Astrocyte (in vitro differentiated cells and primary cell): ENCODE measurements at regions not wholly inside any gene's neighbourhood (a gene's known extent, or its start where the extent isn't known, plus 50 kb on each side); places are given as distances from the start of the nearest gene placed in this dataset. TPM values are rescaled to one million over a fixed set of nuclear protein-coding genes. Genes with fewer than 3 reads are reported as not detected.

Experiments used
- DNase-seq: peaks from one replicate; pipeline ENCODE4 v3.0.0-alpha.2; 2010; ENCODE audit warnings: low read depth
- FAIRE-seq: peaks from 2 replicates; lab custom pipeline; 2011; peaks lifted over from hg19 to GRCh38; lab: Jason Lieb, UNC
- H2AFZ ChIP-seq: 2 replicates; pipeline ENCODE4 v1.6.0; 2012; ENCODE audit warnings: low read depth, low read length, inconsistent platforms
- H3K27ac ChIP-seq: 2 replicates; pipeline ENCODE4 v1.5.1; 2011; ENCODE audit warnings: low read depth, low read length, inconsistent platforms
- H3K27me3 ChIP-seq: 2 replicates; pipeline ENCODE4 v1.6.0; 2011; ENCODE audit warnings: low read length, inconsistent platforms; ENCODE audit not compliant: insufficient read depth
- H3K36me3 ChIP-seq: 2 replicates; pipeline ENCODE4 v1.5.1; 2011; ENCODE audit warnings: low read length, inconsistent platforms; ENCODE audit not compliant: insufficient read depth
- H3K4me1 ChIP-seq: 2 replicates; pipeline ENCODE4 v1.5.1; 2011; ENCODE audit warnings: low read length, inconsistent platforms; ENCODE audit not compliant: insufficient read depth
- H3K4me2 ChIP-seq: 2 replicates; pipeline ENCODE4 v1.6.0; 2012; ENCODE audit warnings: low read length, inconsistent platforms
- H3K4me3 ChIP-seq: 2 replicates; pipeline ENCODE4 v1.5.1; 2011; ENCODE audit warnings: low read depth, mild to moderate bottlenecking, low read length, inconsistent platforms; ENCODE audit not compliant: insufficient read depth
- H3K79me2 ChIP-seq: 2 replicates; pipeline ENCODE4 v1.6.0; 2012; ENCODE audit warnings: mild to moderate bottlenecking, low read length, inconsistent platforms; ENCODE audit not compliant: insufficient read depth
- H3K9ac ChIP-seq: 2 replicates; pipeline ENCODE4 v1.6.0; 2012; ENCODE audit warnings: mild to moderate bottlenecking, low read length, inconsistent platforms
- H3K9me3 ChIP-seq: 2 replicates; pipeline ENCODE4 v1.5.1; 2012; ENCODE audit warnings: low read depth, mild to moderate bottlenecking, low read length, inconsistent platforms; ENCODE audit not compliant: insufficient read depth
- H4K20me1 ChIP-seq: 2 replicates; pipeline ENCODE4 v1.6.0; 2012; ENCODE audit warnings: low read length, inconsistent platforms; ENCODE audit not compliant: insufficient read depth
- H3K27ac Mint-ChIP-seq: one replicate; pipeline ENCODE4 v1.8.0; 2021; ENCODE audit warnings: mild to moderate bottlenecking, mixed read lengths; ENCODE audit not compliant: unreplicated experiment
- H3K27me3 Mint-ChIP-seq: one replicate; pipeline ENCODE4 v1.8.0; 2021; ENCODE audit warnings: low read depth, mixed read lengths; ENCODE audit not compliant: unreplicated experiment
- H3K36me3 Mint-ChIP-seq: one replicate; pipeline ENCODE4 v1.8.0; 2021; ENCODE audit warnings: low read depth, mixed read lengths; ENCODE audit not compliant: unreplicated experiment
- H3K4me1 Mint-ChIP-seq: one replicate; pipeline ENCODE4 v1.8.0; 2021; ENCODE audit warnings: low read depth, mixed read lengths; ENCODE audit not compliant: unreplicated experiment
- H3K4me3 Mint-ChIP-seq: one replicate; pipeline ENCODE4 v1.8.0; 2021; ENCODE audit warnings: mild to moderate bottlenecking, moderate library complexity, mixed read lengths; ENCODE audit not compliant: unreplicated experiment
- H3K9me3 Mint-ChIP-seq: one replicate; pipeline ENCODE4 v1.8.0; 2021; ENCODE audit warnings: mild to moderate bottlenecking, mixed read lengths; ENCODE audit not compliant: unreplicated experiment
- CTCF ChIP-seq: IDR thresholded peaks from 2 replicates; pipeline ENCODE4 v1.5.1; 2011; ENCODE audit warnings: low read depth, mild to moderate bottlenecking, inconsistent platforms, low read length, moderate library complexity; ENCODE audit not compliant: insufficient read depth
- EZH2 ChIP-seq: IDR thresholded peaks from 2 replicates; pipeline ENCODE4 v1.6.1; 2012; ENCODE audit warnings: mild to moderate bottlenecking, low read length, inconsistent platforms; ENCODE audit not compliant: insufficient read depth
- microRNA-seq: library from miRNA; unstranded; fragments of <30 nt; microRNA quantifications from one replicate; pipeline ENCODE4 v1.2.0, GENCODE V29; 2020

GRCh38 chr17:77907497-77908461 is 50.7 kb upstream of the TNRC6C start:
- peaks cover 52% of the 10 kb centered on the region for H3K27me3 Mint-ChIP-seq
- no peak overlapping the region for H3K27ac Mint-ChIP-seq
- Histone ChIP-seq H3K4me3 (no peak overlapping the region), H3K27ac (no peak overlapping the region), H3K9ac (no peak overlapping the region), H2AFZ (no peak overlapping the region), H4K20me1 (no peaks in the 10 kb centered on the region), H3K79me2 (no peaks in the 10 kb centered on the region), H3K4me1 (no peaks in the 10 kb centered on the region), H3K9me3 (no peaks in the 10 kb centered on the region), H3K36me3 (no peaks in the 10 kb centered on the region), H3K27me3 (peaks cover 20% of the 10 kb centered on the region), H3K4me2 (no peak overlapping the region)
- H3K36me3 Mint-ChIP-seq = peaks cover 1% of the 10 kb centered on the region
- H3K4me3 Mint-ChIP-seq = no peak overlapping the region
- TF ChIP-seq EZH2 (no peak), CTCF (no peak)
- no peaks in the 10 kb centered on the region for H3K4me1 Mint-ChIP-seq
- DNase-seq (no peak), FAIRE-seq (no peak)
- peaks cover 22% of the 10 kb centered on the region for H3K9me3 Mint-ChIP-seq

GRCh38 chr17:77908501-77908900 is 50.0 kb upstream of the TNRC6C start:
- no peak for FAIRE-seq
- no peak overlapping the region for H3K4me3 ChIP-seq
- no peaks in the 10 kb centered on the region for H3K36me3 Mint-ChIP-seq
- DNase-seq = no peak
- H3K27me3 Mint-ChIP-seq = peaks cover 45% of the 10 kb centered on the region
- H3K9me3 Mint-ChIP-seq = peaks cover 22% of the 10 kb centered on the region
- H2AFZ ChIP-seq = no peak overlapping the region
- TF ChIP-seq CTCF = no peak
- no peak for TF ChIP-seq EZH2
- no peaks in the 10 kb centered on the region for H3K4me1 Mint-ChIP-seq
- no peak overlapping the region for H3K4me2 ChIP-seq
- H3K27ac Mint-ChIP-seq = no peak overlapping the region
- H3K4me3 Mint-ChIP-seq = no peak overlapping the region
- peaks cover 18% of the 10 kb centered on the region for H3K27me3 ChIP-seq
- H4K20me1 ChIP-seq = no peaks in the 10 kb centered on the region
- H3K9me3 ChIP-seq = no peaks in the 10 kb centered on the region
- H3K79me2 ChIP-seq = no peaks in the 10 kb centered on the region
- no peaks in the 10 kb centered on the region for H3K36me3 ChIP-seq
- H3K9ac ChIP-seq = no peak overlapping the region
- H3K4me1 ChIP-seq = no peaks in the 10 kb centered on the region
- no peak overlapping the region for H3K27ac ChIP-seq

Small RNA genes lying in the stretch of these regions (microRNA-seq; reads per million reads assigned to microRNA genes)
- not detected for gene MIR4316
